ENCODE measurements at regions not wholly inside any gene's neighbourhood (a gene's known extent, or its start where the extent isn't known, plus 50 kb on each side); places are given as distances from the start of the nearest gene placed in this dataset.

- Mint-ChIP-seq H3K27me3 (ENCODE audit: low read depth) (no peaks in the 10 kb centered on the region), H3K9me3 (no peaks in the 10 kb centered on the region), H3K36me3 (ENCODE audit: low read depth) (no peaks in the 10 kb centered on the region), H3K4me1 (ENCODE audit: low read depth) (no peaks in the 10 kb centered on the region), H3K4me3 (ENCODE audit: low read depth) (no peak overlapping the region), H3K27ac (no peak overlapping the region)
- DNase-seq (ENCODE audit: low spot score): no peak
- intact Hi-C loops (cut with micrococcal nuclease): no loop called here
Measured at GRCh38 chr11:71201936-71202597, 50.3 kb downstream of the SHANK2 start.

- Mint-ChIP-seq H3K4me1 (ENCODE audit: low read depth) (no peaks in the 10 kb centered on the region), H3K36me3 (ENCODE audit: low read depth) (no peaks in the 10 kb centered on the region), H3K4me3 (ENCODE audit: low read depth) (no peak overlapping the region), H3K27me3 (ENCODE audit: low read depth) (no peaks in the 10 kb centered on the region), H3K27ac (no peak overlapping the region), H3K9me3 (no peaks in the 10 kb centered on the region)
- intact Hi-C loops (cut with micrococcal nuclease): no loop called here
- DNase-seq (ENCODE audit: low spot score): no peak
Measured at GRCh38 chr11:71201231-71201630, 51.1 kb downstream of the SHANK2 start.

DNA sequence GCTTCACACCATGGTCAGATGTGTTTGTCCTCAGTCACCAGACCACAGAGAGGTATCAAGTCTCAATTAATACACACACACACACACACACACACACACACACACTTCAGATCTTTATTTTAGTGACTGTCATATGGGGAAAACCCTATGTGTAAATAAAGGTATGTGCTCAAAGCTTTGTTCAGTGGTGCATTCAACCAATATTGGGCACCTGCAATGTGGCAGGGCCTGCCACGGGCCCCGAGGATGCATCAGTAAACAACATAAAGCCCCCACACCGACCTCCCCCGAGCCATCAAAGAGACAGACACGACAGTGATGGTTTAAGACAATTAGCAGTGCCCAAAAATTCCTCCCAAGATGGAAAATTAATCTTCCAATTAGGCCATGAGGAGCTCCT, 51.6 kb downstream of the SHANK2 start:
- Mint-ChIP-seq H3K4me3 (ENCODE audit: low read depth) (no peak overlapping the region), H3K27ac (no peak overlapping the region), H3K27me3 (ENCODE audit: low read depth) (no peaks in the 10 kb centered on the region), H3K9me3 (no peaks in the 10 kb centered on the region), H3K36me3 (ENCODE audit: low read depth) (no peaks in the 10 kb centered on the region), H3K4me1 (ENCODE audit: low read depth) (no peaks in the 10 kb centered on the region)
- intact Hi-C loops (cut with micrococcal nuclease): no loop called here
- no peak for DNase-seq (ENCODE audit: low spot score)

DNA sequence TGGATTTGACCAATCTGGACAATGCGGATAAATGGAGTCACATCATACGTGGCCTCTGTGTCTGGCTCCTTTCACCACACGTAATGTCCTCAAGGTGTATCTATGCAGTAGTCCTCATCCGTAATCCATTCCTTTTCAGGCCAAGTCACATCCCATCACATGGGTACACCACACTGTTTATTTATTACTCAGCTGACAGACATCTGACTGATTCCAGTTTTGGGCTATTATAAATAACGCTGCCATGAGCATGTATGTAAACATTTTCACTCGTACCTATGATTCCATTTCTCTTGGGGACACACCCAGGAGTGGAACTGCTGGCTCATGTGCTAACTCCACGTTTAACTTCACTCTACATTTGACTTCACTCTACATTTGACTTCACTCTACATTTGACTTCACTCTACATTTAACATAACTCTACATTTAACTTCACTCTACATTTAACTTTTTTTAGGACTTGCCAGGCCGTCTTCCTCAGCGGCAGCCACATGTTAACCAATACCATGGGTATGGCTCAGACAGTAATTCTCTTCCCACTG, 52.1 kb downstream of the SHANK2 start:
- Mint-ChIP-seq H3K27ac (no peak overlapping the region), H3K36me3 (ENCODE audit: low read depth) (no peaks in the 10 kb centered on the region), H3K4me1 (ENCODE audit: low read depth) (no peaks in the 10 kb centered on the region), H3K27me3 (ENCODE audit: low read depth) (no peaks in the 10 kb centered on the region), H3K9me3 (no peaks in the 10 kb centered on the region), H3K4me3 (ENCODE audit: low read depth) (no peak overlapping the region)
- intact Hi-C loops (cut with micrococcal nuclease): no loop called here
- DNase-seq (ENCODE audit: low spot score): no peak

- H3K36me3 Mint-ChIP-seq (ENCODE audit: low read depth): no peaks in the 10 kb centered on the region
- no peaks in the 10 kb centered on the region for H3K4me1 Mint-ChIP-seq (ENCODE audit: low read depth)
- intact Hi-C loops (cut with micrococcal nuclease): no loop called here
- no peaks in the 10 kb centered on the region for H3K27me3 Mint-ChIP-seq (ENCODE audit: low read depth)
- H3K4me3 Mint-ChIP-seq (ENCODE audit: low read depth): no peak overlapping the region
- H3K9me3 Mint-ChIP-seq: no peaks in the 10 kb centered on the region
- DNase-seq (ENCODE audit: low spot score): no peak
- no peak overlapping the region for H3K27ac Mint-ChIP-seq
Measured at GRCh38 chr11:71199226-71199820, 53.1 kb downstream of the SHANK2 start.

DNA sequence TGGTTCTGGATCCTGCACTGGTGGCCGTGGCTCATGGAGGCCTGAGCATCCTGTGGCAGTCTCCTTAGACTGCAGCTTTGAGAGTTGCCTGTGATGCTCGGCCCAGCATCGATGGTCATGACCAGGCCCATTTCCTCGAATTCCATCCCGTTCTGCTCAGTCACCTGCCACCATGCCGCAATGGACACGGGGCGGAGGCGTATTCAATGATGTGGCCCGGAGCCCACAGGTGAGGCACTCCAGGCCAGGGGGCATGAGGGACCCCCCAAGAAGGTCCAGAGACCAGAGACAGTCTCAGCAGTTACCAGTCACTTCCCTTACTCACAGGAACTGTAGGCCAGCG, 53.6 kb downstream of the SHANK2 start:
- Mint-ChIP-seq H3K4me1 (ENCODE audit: low read depth) (no peaks in the 10 kb centered on the region), H3K27me3 (ENCODE audit: low read depth) (no peaks in the 10 kb centered on the region), H3K9me3 (no peaks in the 10 kb centered on the region), H3K27ac (no peak overlapping the region), H3K36me3 (ENCODE audit: low read depth) (no peaks in the 10 kb centered on the region), H3K4me3 (ENCODE audit: low read depth) (no peak overlapping the region)
- intact Hi-C loops (cut with micrococcal nuclease): no loop called here
- no peak for DNase-seq (ENCODE audit: low spot score)

- no peaks in the 10 kb centered on the region for H3K27me3 Mint-ChIP-seq (ENCODE audit: low read depth)
- no peak overlapping the region for H3K27ac Mint-ChIP-seq
- no peaks in the 10 kb centered on the region for H3K4me1 Mint-ChIP-seq (ENCODE audit: low read depth)
- H3K9me3 Mint-ChIP-seq: no peaks in the 10 kb centered on the region
- H3K4me3 Mint-ChIP-seq (ENCODE audit: low read depth): no peak overlapping the region
- no peak for DNase-seq (ENCODE audit: low spot score)
- no peaks in the 10 kb centered on the region for H3K36me3 Mint-ChIP-seq (ENCODE audit: low read depth)
- intact Hi-C loops (cut with micrococcal nuclease): no loop called here
Measured at GRCh38 chr11:71198141-71198822, 54.1 kb downstream of the SHANK2 start.

DNA sequence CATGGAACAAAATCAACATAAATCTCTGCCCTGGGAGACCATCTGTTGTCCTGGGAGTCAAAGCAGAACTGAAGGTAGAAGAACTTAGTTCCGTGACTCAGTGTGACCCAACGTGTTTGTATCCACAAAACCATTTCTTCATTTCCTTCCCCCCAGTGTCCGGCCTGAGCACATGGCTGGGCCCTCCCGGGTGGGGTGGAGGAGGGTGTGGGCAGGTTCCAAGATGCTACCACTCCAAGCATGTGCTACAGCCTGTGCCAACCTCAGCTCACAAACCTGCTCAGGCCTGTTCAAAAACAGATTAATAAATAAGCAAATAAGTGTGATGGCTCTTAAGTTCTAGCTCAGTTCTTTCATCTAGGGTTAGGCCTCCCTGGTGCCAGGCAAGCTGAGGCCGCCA, 55.3 kb downstream of the SHANK2 start:
- Mint-ChIP-seq H3K9me3 (no peaks in the 10 kb centered on the region), H3K27me3 (ENCODE audit: low read depth) (no peaks in the 10 kb centered on the region), H3K4me3 (ENCODE audit: low read depth) (no peak overlapping the region), H3K27ac (no peak overlapping the region), H3K36me3 (ENCODE audit: low read depth) (no peaks in the 10 kb centered on the region), H3K4me1 (ENCODE audit: low read depth) (no peaks in the 10 kb centered on the region)
- intact Hi-C loops (cut with micrococcal nuclease): no loop called here
- DNase-seq (ENCODE audit: low spot score): no peak

DNA sequence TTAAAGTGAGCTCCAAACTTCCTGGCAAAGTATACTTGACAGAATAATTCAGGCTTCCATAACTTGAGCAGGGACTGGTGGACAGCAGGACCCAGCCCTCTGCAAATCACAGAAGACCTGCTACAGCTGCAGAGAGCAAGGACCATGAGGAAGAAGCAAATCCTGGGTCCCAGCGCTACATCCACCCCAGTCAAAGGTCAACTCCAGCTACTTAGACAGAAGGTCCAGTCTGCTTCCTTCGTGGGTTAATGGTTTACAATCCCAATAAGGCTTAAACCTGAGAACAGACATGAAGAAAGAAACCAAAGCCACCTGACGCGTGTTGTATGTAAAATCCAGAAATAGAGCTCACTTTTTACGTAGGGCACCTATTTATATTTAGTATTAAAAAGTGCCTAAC, 57.7 kb downstream of the SHANK2 start:
- intact Hi-C loops (cut with micrococcal nuclease): no loop called here
- no peaks in the 10 kb centered on the region for H3K9me3 Mint-ChIP-seq
- no peaks in the 10 kb centered on the region for H3K4me1 Mint-ChIP-seq (ENCODE audit: low read depth)
- H3K4me3 Mint-ChIP-seq (ENCODE audit: low read depth): no peak overlapping the region
- no peak overlapping the region for H3K27ac Mint-ChIP-seq
- H3K27me3 Mint-ChIP-seq (ENCODE audit: low read depth): no peaks in the 10 kb centered on the region
- no peaks in the 10 kb centered on the region for H3K36me3 Mint-ChIP-seq (ENCODE audit: low read depth)
- DNase-seq (ENCODE audit: low spot score): no peak

DNA sequence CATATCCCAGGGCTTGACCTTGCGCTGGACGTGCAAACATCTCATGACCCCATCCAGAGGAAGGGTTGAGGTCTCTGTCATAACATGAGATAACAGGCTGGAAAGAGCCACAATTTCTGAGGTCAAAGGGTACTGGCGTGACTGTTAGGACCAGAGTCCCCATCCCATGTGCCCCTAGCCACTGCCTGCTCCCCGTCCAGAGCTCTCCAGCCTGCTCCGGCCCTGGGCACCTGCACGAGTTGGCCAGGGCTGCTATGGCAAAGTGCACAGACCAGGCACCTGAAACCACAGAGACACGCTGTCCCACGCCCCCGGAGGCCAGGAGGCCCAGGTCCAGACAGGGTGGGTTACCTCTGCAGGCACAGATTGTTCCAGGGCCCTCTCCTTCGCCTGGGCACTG, 58.9 kb downstream of the SHANK2 start:
- no peak for DNase-seq (ENCODE audit: low spot score)

DNA sequence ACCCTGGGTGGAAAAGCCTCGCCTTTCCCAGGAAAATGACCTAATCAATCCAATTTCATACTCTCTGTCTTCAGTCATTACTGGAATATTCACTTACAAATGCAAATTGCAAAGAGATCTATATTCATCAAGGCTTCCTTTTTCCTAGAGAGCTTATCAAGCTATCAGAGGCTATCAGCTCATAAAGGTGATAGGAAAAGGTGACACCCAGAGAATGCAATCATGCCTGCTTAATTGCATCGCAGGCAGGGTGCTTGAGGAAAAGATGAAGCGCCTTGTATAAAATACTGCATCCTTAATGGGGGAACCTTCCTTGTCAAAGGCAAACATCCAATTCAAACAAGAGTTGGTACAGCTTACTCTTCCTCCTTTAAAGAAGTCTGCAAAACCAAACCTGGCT, 59.7 kb downstream of the SHANK2 start:
- Mint-ChIP-seq H3K4me1 (ENCODE audit: low read depth) (no peaks in the 10 kb centered on the region), H3K36me3 (ENCODE audit: low read depth) (no peaks in the 10 kb centered on the region), H3K27me3 (ENCODE audit: low read depth) (no peaks in the 10 kb centered on the region), H3K27ac (no peak overlapping the region), H3K4me3 (ENCODE audit: low read depth) (no peak overlapping the region), H3K9me3 (no peaks in the 10 kb centered on the region)
- DNase-seq (ENCODE audit: low spot score): no peak
- intact Hi-C loops (cut with micrococcal nuclease): no loop called here

More for the DNA sequence above, 58.9 kb downstream of the SHANK2 start:
- Mint-ChIP-seq H3K4me3 (ENCODE audit: low read depth) (no peak overlapping the region), H3K36me3 (ENCODE audit: low read depth) (no peaks in the 10 kb centered on the region), H3K27me3 (ENCODE audit: low read depth) (no peaks in the 10 kb centered on the region), H3K4me1 (ENCODE audit: low read depth) (no peaks in the 10 kb centered on the region), H3K9me3 (no peaks in the 10 kb centered on the region), H3K27ac (no peak overlapping the region)
- intact Hi-C loops (cut with micrococcal nuclease): no loop called here

- Mint-ChIP-seq H3K4me1 (ENCODE audit: low read depth) (no peaks in the 10 kb centered on the region), H3K9me3 (no peaks in the 10 kb centered on the region), H3K36me3 (ENCODE audit: low read depth) (no peaks in the 10 kb centered on the region), H3K4me3 (ENCODE audit: low read depth) (no peak overlapping the region), H3K27me3 (ENCODE audit: low read depth) (no peaks in the 10 kb centered on the region), H3K27ac (no peak overlapping the region)
- no peak for DNase-seq (ENCODE audit: low spot score)
- intact Hi-C loops (cut with micrococcal nuclease): no loop called here
Measured at GRCh38 chr11:71191201-71191600, 61.2 kb downstream of the SHANK2 start.

DNA sequence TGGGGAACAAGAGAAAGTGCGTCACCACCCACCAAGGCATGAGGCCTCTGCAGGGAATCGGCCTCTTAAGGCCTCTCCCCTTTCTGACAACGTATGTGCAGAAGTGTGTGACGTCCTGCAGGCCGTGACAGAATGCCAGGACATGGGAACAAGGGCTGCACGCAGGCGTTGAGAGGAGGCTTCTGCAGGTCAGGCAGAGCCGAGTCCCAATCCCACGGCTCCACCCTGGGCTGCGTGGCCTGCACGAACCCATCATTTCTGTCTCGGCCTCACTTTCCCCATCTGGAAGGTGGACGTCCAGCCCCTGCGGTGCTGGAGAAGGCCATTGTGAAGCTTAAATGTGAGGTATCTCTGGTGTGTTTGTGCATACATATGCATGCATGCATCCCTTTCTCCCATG, 61.8 kb downstream of the SHANK2 start:
- intact Hi-C loops (cut with micrococcal nuclease): no loop called here
- no peaks in the 10 kb centered on the region for H3K4me1 Mint-ChIP-seq (ENCODE audit: low read depth)
- H3K27me3 Mint-ChIP-seq (ENCODE audit: low read depth): no peaks in the 10 kb centered on the region
- DNase-seq (ENCODE audit: low spot score): no peak
- H3K4me3 Mint-ChIP-seq (ENCODE audit: low read depth): no peak overlapping the region
- H3K27ac Mint-ChIP-seq: no peak overlapping the region
- no peaks in the 10 kb centered on the region for H3K9me3 Mint-ChIP-seq
- H3K36me3 Mint-ChIP-seq (ENCODE audit: low read depth): no peaks in the 10 kb centered on the region

All from activated T-helper 2 cell treated with anti-CD3 and anti-CD28 coated beads, Interferon-gamma antibody, Interleukin-2, Interleukin-4, amounts not matched to agents 10 μg/mL and 5 μg/mL and 100 μg/mL, durations not matched to agents 14 hours and 24 hours and 36 hours (primary cell).